WERI-Rb-1 (cell line): ENCODE measurements at regions not wholly inside any gene's neighbourhood (a gene's known extent, or its start where the extent isn't known, plus 50 kb on each side); places are given as distances from the start of the nearest gene placed in this dataset.

Experiments used
- DNase-seq: peaks from one replicate; pipeline ENCODE4 v3.0.0-alpha.2; 2020
- H3K27ac ChIP-seq: fragments of 250-450 bp; sonication (Bioruptor Pico); 2 replicates; pipeline ENCODE4 v1.5.1; 2020; ENCODE audit warnings: mild to moderate bottlenecking, moderate library complexity
- H3K27me3 ChIP-seq: fragments of 250-450 bp; sonication (Bioruptor Pico); 2 replicates; pipeline ENCODE4 v1.5.1; 2021; ENCODE audit warnings: mild to moderate bottlenecking, low read depth, moderate library complexity; ENCODE audit not compliant: insufficient read depth, severe bottlenecking
- H3K36me3 ChIP-seq: fragments of 250-450 bp; sonication (Bioruptor Pico); 2 replicates; pipeline ENCODE4 v1.5.1; 2020; ENCODE audit warnings: mild to moderate bottlenecking, moderate library complexity
- H3K4me3 ChIP-seq: 2 replicates; pipeline ENCODE4 v1.5.1; 2011; ENCODE audit warnings: low read depth, mild to moderate bottlenecking, control low read depth, low read length
- H3K9me3 ChIP-seq: fragments of 250-450 bp; sonication (Bioruptor Pico); 2 replicates; pipeline ENCODE4 v1.5.1; 2021; ENCODE audit warnings: mild to moderate bottlenecking, moderate library complexity; ENCODE audit not compliant: severe bottlenecking
- TF ChIP-seq, protein P1 (sequence below): IDR thresholded peaks from 2 replicates; pipeline ENCODE4 v1.5.1; 2011; ENCODE audit warnings: low read depth, mild to moderate bottlenecking, control low read depth, inconsistent platforms, low read length

DNA sequence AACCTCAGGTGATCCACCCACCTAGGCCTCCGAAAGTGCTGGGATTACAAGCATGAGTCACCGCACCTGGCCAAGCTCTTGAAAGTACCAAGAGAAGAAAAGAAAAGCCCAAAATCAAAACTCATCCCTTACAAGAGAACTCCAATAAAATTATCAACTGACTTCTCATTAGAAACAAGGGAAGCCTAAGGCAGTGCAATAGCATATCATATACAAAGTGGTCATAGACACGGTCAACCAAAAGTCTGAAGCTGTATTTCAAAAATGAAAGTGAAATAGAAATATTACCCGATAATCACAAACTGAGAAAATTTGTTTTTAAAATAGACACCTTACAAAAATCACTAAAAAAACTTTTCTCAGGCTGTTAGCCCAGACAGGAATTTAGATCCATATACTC is 1321.1 kb upstream of the GJE1 start:
- Histone ChIP-seq H3K9me3 (no peaks in the 10 kb centered on the region), H3K27ac (no peak overlapping the region), H3K27me3 (no peaks in the 10 kb centered on the region), H3K36me3 (no peaks in the 10 kb centered on the region), H3K4me3 (no peak overlapping the region)
- TF ChIP-seq, protein P1, sequence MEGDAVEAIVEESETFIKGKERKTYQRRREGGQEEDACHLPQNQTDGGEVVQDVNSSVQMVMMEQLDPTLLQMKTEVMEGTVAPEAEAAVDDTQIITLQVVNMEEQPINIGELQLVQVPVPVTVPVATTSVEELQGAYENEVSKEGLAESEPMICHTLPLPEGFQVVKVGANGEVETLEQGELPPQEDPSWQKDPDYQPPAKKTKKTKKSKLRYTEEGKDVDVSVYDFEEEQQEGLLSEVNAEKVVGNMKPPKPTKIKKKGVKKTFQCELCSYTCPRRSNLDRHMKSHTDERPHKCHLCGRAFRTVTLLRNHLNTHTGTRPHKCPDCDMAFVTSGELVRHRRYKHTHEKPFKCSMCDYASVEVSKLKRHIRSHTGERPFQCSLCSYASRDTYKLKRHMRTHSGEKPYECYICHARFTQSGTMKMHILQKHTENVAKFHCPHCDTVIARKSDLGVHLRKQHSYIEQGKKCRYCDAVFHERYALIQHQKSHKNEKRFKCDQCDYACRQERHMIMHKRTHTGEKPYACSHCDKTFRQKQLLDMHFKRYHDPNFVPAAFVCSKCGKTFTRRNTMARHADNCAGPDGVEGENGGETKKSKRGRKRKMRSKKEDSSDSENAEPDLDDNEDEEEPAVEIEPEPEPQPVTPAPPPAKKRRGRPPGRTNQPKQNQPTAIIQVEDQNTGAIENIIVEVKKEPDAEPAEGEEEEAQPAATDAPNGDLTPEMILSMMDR, result no peak
- DNase-seq, result no peak

DNA sequence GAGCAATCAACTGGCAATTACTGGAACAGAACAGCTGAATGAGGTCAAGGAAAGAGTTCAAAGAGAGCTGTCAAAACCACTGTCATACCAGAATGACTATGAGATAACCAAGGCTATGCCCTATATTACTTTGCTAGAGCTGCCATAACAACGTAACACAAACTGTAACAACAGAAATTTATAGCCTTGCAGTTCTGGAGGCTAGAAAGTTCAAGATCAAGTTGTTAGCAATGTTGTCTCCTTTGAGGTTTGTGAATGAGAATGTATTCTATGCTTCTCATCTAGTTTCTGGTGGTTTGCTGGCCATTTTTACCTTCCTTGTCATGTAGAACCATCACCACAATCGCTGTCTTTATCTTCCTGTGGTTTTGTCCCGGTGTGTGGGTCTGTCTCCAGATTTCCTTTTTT is 1323.0 kb upstream of the GJE1 start:
- H3K9me3 ChIP-seq, result no peaks in the 10 kb centered on the region
- no peak overlapping the region for H3K4me3 ChIP-seq
- no peaks in the 10 kb centered on the region for H3K27me3 ChIP-seq
- H3K36me3 ChIP-seq, result no peaks in the 10 kb centered on the region
- H3K27ac ChIP-seq, result no peak overlapping the region
- TF ChIP-seq, protein P1, result no peak
- DNase-seq, result no peak

DNA sequence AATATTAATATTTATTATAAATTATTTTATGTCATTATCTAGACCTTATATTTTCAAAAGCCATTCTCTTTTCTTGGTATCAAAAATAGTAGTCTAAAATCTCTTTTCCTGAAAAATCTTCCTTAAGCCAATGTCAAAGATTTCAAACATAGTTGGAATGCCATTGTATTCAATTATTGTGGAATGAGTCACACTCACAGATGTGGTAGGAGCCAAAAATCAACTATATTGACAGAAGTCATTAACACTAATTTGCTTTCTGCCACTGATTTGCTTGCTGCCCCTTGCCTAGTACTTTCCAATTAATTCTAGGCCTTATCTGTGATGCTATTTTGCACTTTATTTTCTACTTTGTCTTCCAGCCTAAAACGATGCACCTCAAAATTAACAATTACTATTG is 1326.3 kb upstream of the GJE1 start:
- DNase-seq, result no peak
- Histone ChIP-seq H3K27ac (no peak overlapping the region), H3K36me3 (no peaks in the 10 kb centered on the region), H3K9me3 (no peaks in the 10 kb centered on the region), H3K4me3 (no peak overlapping the region), H3K27me3 (no peaks in the 10 kb centered on the region)
- TF ChIP-seq, protein P1, result no peak

DNA sequence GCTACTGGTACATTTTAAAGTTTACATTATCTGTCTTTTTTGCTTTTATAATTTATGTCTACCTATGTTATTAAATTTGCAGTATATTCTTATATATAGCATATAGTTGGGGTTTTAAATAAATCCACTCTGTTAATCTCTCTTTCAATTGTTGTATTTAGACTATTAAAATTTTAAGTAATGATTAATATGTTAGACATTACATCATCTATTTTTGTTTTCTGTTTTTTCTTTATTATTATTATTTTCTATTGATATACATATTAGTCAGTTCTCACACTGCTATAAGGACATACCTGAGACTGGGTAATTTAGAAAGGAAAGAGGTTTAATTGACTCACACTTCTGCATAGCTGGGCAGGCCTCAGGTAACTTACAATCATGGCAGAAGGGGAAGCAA is 1338.2 kb upstream of the GJE1 start:
- Histone ChIP-seq H3K27ac (no peak overlapping the region), H3K9me3 (no peaks in the 10 kb centered on the region), H3K27me3 (no peaks in the 10 kb centered on the region), H3K4me3 (no peak overlapping the region), H3K36me3 (no peaks in the 10 kb centered on the region)
- TF ChIP-seq, protein P1, result no peak
- no peak for DNase-seq

DNA sequence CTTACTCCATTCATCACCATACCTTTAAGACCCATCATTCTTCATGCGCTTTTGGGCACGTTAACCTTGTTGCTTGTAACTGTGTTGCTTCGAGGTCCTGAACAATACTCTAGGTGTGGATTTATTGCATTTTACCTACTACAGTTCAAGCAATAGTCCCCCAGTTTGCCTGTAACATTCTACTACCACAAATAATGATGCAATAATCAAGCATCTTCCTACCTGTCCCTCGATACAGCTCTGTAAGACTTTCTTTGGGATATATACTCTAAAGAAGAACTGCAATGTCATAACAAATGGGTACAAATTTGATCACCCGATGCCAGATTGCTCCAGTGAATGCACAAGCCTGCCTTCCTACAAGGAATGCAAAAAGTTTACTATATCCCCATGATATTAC is 1342.6 kb upstream of the GJE1 start:
- H3K36me3 ChIP-seq, result no peaks in the 10 kb centered on the region
- H3K27ac ChIP-seq, result no peak overlapping the region
- H3K9me3 ChIP-seq, result no peaks in the 10 kb centered on the region
- H3K27me3 ChIP-seq, result no peaks in the 10 kb centered on the region
- DNase-seq, result no peak
- no peak overlapping the region for H3K4me3 ChIP-seq
- TF ChIP-seq, protein P1, result no peak

DNA sequence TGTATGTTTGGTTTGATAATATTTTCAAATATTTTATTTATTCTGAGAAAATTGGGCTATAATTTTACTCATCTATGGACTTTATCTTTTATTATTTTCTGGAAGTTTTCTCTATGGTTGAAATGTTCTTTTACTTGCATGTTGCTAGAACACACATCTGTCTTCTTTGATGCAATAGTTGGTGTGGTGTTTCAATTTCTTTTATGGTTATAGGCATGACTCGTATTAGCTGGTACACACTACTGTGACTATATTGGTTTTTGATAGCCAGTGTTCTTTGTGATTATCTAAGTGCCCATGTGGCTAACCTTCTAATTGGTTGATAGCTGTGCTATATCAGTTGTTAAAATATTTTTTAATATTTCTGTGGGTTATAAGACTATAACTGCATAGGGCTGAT is 1343.3 kb upstream of the GJE1 start:
- no peaks in the 10 kb centered on the region for H3K9me3 ChIP-seq
- H3K4me3 ChIP-seq, result no peak overlapping the region
- H3K27ac ChIP-seq, result no peak overlapping the region
- no peaks in the 10 kb centered on the region for H3K36me3 ChIP-seq
- DNase-seq, result no peak
- TF ChIP-seq, protein P1, result no peak
- no peaks in the 10 kb centered on the region for H3K27me3 ChIP-seq
